ENCODE measurements at regions not wholly inside any gene's neighbourhood (a gene's known extent, or its start where the extent isn't known, plus 50 kb on each side); places are given as distances from the start of the nearest gene placed in this dataset.

DNA sequence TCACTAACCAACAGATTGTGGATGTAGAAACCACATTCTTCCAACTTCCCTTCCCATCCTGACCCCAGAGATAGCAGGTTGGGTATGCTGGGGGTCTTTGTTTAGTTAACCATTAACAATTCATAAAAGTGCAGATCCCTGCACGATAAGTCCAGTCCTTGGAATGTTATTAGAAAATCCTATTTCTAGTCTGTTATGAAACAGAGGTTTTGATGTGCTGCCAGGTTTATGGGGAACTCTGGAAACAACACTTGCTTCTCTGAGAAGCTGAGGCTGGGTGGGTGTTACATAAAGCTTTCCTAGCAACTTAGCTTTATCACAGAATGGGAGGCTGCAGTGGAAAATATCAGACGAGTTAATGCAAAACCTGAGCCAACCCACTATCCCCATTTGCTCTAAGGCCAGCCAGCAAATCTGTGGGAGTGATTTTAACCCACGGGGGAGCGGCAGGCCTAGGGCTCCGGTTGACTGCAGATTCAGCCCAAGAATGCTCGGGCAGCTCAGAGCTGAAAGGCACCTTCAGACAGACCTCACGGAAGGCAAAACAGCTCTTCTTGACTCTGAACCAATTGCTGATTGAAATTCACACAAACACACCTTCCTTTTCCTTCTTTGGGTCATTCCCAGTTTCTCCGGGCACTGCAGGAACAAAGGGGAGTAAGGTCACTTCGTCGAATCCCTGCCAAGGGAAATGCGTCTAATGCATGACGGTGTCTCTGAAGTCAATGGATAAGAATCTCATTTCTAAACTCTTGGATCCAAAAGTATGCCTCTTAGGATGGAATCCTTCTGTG, 111.7 kb upstream of the IRF2BP2 start (continued):
- TF ChIP-seq, protein P1, sequence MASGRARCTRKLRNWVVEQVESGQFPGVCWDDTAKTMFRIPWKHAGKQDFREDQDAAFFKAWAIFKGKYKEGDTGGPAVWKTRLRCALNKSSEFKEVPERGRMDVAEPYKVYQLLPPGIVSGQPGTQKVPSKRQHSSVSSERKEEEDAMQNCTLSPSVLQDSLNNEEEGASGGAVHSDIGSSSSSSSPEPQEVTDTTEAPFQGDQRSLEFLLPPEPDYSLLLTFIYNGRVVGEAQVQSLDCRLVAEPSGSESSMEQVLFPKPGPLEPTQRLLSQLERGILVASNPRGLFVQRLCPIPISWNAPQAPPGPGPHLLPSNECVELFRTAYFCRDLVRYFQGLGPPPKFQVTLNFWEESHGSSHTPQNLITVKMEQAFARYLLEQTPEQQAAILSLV (CRISPR knock-in tag; IDR thresholded peaks at IDR 0.05; ENCODE audit: borderline replicate concordance) = no peak
- TF ChIP-seq RXRA (CRISPR knock-in tag; IDR thresholded peaks at IDR 0.05) = peak; percentile 75
- TF ChIP-seq TOPORS (CRISPR knock-in tag; IDR thresholded peaks at IDR 0.05) = no peak
- peak in 1 of 2 experiments; percentile 44; a peak in 1 of 4 replicates for TF ChIP-seq NR2F1 (CRISPR knock-in tag; IDR thresholded peaks at IDR 0.05)
- TF ChIP-seq ZNF850 (CRISPR knock-in tag; conservative IDR thresholded peaks at IDR 0.05) = no peak
- peak; percentile 43; the same call in 1 of the 2 replicates for TF ChIP-seq KLF6 (CRISPR knock-in tag; IDR thresholded peaks at IDR 0.05)
- TF ChIP-seq, protein P2, sequence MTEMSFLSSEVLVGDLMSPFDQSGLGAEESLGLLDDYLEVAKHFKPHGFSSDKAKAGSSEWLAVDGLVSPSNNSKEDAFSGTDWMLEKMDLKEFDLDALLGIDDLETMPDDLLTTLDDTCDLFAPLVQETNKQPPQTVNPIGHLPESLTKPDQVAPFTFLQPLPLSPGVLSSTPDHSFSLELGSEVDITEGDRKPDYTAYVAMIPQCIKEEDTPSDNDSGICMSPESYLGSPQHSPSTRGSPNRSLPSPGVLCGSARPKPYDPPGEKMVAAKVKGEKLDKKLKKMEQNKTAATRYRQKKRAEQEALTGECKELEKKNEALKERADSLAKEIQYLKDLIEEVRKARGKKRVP (CRISPR knock-in tag; IDR thresholded peaks at IDR 0.05) = peak in 1 of 2 experiments; percentile 57; a peak in 2 of 4 replicates
- no peak for TF ChIP-seq ZNF572 (CRISPR knock-in tag; IDR thresholded peaks at IDR 0.05)
- TF ChIP-seq ZNF207 (IDR thresholded peaks at IDR 0.05; ENCODE audit: borderline replicate concordance) = no peak
- peak; percentile 60; the same call in 1 of the 2 replicates for TF ChIP-seq IRF2 (CRISPR knock-in tag; IDR thresholded peaks at IDR 0.05)
- no peak for TF ChIP-seq WIZ (CRISPR knock-in tag; IDR thresholded peaks at IDR 0.05)
- TF ChIP-seq ATF7-NPFF (CRISPR knock-in tag; IDR thresholded peaks at IDR 0.05; ENCODE audit: low read depth) = peak; percentile 36; the same call in 1 of the 2 replicates
- TF ChIP-seq MTA3 (CRISPR knock-in tag; IDR thresholded peaks at IDR 0.05) = no peak
- TF ChIP-seq KDM6A (CRISPR knock-in tag; IDR thresholded peaks at IDR 0.05; ENCODE audit: low read depth) = peak; percentile 50; the same call in 1 of the 2 replicates
- TF ChIP-seq ZNF326 (CRISPR knock-in tag; IDR thresholded peaks at IDR 0.05; ENCODE audit: borderline replicate concordance) = no peak
- peak; percentile 90 for TF ChIP-seq HOXD1 (CRISPR knock-in tag; IDR thresholded peaks at IDR 0.05)
- TF ChIP-seq NFATC3 (CRISPR knock-in tag; IDR thresholded peaks at IDR 0.05) = peak; percentile 91
- TF ChIP-seq MAFF (IDR thresholded peaks at IDR 0.05; ENCODE audit: low read depth, low read length) = no peak
- TF ChIP-seq ZZZ3 (CRISPR knock-in tag; IDR thresholded peaks at IDR 0.05; ENCODE audit: borderline replicate concordance) = no peak
- TF ChIP-seq HNRNPL (IDR thresholded peaks at IDR 0.05; ENCODE audit: low read depth, low read length) = no peak
- TF ChIP-seq HMG20B (CRISPR knock-in tag; conservative IDR thresholded peaks at IDR 0.05) = peak; percentile 75; the same call in 1 of the 2 replicates
- TF ChIP-seq, protein P3, sequence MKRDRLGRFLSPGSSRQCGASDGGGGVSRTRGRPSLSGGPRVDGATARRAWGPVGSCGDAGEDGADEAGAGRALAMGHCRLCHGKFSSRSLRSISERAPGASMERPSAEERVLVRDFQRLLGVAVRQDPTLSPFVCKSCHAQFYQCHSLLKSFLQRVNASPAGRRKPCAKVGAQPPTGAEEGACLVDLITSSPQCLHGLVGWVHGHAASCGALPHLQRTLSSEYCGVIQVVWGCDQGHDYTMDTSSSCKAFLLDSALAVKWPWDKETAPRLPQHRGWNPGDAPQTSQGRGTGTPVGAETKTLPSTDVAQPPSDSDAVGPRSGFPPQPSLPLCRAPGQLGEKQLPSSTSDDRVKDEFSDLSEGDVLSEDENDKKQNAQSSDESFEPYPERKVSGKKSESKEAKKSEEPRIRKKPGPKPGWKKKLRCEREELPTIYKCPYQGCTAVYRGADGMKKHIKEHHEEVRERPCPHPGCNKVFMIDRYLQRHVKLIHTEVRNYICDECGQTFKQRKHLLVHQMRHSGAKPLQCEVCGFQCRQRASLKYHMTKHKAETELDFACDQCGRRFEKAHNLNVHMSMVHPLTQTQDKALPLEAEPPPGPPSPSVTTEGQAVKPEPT (CRISPR knock-in tag; IDR thresholded peaks at IDR 0.05; ENCODE audit: low read depth) = no peak
- no peak for TF ChIP-seq SNAPC2 (CRISPR knock-in tag; IDR thresholded peaks at IDR 0.05)
- 0 out of 2 replicates have a peak, but pooled peaks have one; percentile 56 for TF ChIP-seq ZNF557 (CRISPR knock-in tag; IDR thresholded peaks at IDR 0.05)
- peak; percentile 71; the same call in 1 of the 2 replicates for TF ChIP-seq MIER3 (CRISPR knock-in tag; IDR thresholded peaks at IDR 0.05; ENCODE audit: borderline replicate concordance)
- TF ChIP-seq, protein P4, sequence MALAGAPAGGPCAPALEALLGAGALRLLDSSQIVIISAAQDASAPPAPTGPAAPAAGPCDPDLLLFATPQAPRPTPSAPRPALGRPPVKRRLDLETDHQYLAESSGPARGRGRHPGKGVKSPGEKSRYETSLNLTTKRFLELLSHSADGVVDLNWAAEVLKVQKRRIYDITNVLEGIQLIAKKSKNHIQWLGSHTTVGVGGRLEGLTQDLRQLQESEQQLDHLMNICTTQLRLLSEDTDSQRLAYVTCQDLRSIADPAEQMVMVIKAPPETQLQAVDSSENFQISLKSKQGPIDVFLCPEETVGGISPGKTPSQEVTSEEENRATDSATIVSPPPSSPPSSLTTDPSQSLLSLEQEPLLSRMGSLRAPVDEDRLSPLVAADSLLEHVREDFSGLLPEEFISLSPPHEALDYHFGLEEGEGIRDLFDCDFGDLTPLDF (CRISPR knock-in tag; IDR thresholded peaks at IDR 0.05) = 0 out of 2 replicates have a peak, but pooled peaks have one; percentile 15
- TF ChIP-seq ZNF546 (CRISPR knock-in tag; conservative IDR thresholded peaks at IDR 0.05) = no peak
